Immature natural killer cell (primary cell): ENCODE measurements at regions not wholly inside any gene's neighbourhood (a gene's known extent, or its start where the extent isn't known, plus 50 kb on each side); places are given as distances from the start of the nearest gene placed in this dataset.

Experiments used
- DNase-seq, 3 donors: peaks; one replicate each; pipeline ENCODE4 v3.0.0; 2022; ENCODE audit warnings: mixed read lengths in 1 of 3
- H3K27ac Mint-ChIP-seq, 6 donors: one replicate each; pipeline ENCODE4 v1.8.0; 2020; ENCODE audit warnings: mixed read lengths in 6 of 6, mild to moderate bottlenecking in 5 of 6, inconsistent platforms in 4 of 6, moderate library complexity in 3 of 6
- H3K27me3 Mint-ChIP-seq, 3 donors: one replicate each; pipeline ENCODE4 v1.8.0; 2020 to 2021; ENCODE audit warnings: low read depth in 3 of 3, mild to moderate bottlenecking in 3 of 3, mixed read lengths in 3 of 3, moderate library complexity in 3 of 3, inconsistent platforms in 1 of 3
- H3K36me3 Mint-ChIP-seq, 3 donors: one replicate each; pipeline ENCODE4 v1.8.0; 2020; ENCODE audit warnings: mixed read lengths in 3 of 3, inconsistent platforms in 2 of 3, mild to moderate bottlenecking in 2 of 3
- H3K4me1 Mint-ChIP-seq, 2 donors: one replicate each; pipeline ENCODE4 v1.8.0; 2020; ENCODE audit warnings: inconsistent platforms in 2 of 2, mild to moderate bottlenecking in 2 of 2, mixed read lengths in 2 of 2, moderate library complexity in 1 of 2
- H3K4me3 Mint-ChIP-seq, 5 donors: one replicate each; pipeline ENCODE4 v1.8.0; 2020; ENCODE audit warnings: mild to moderate bottlenecking in 5 of 5, mixed read lengths in 5 of 5, inconsistent platforms in 3 of 5, moderate library complexity in 3 of 5
- H3K9me3 Mint-ChIP-seq, 6 donors: one replicate each; pipeline ENCODE4 v1.8.0; 2020; ENCODE audit warnings: mild to moderate bottlenecking in 6 of 6, mixed read lengths in 6 of 6, inconsistent platforms in 4 of 6, moderate library complexity in 3 of 6

GRCh38 chr4:73001885-73002284, 67.6 kb downstream of the COX18 start:
- peaks cover 0 to 5% (median 2%) of the 10 kb centered on the region in 3 donors for H3K27me3 Mint-ChIP-seq
- H3K36me3 Mint-ChIP-seq: no peaks in the 10 kb centered on the region
- H3K4me1 Mint-ChIP-seq: no peaks in the 10 kb centered on the region
- H3K27ac Mint-ChIP-seq: no peak overlapping the region
- DNase-seq: no peak
- no peak overlapping the region for H3K4me3 Mint-ChIP-seq
- no peaks in the 10 kb centered on the region for H3K9me3 Mint-ChIP-seq

GRCh38 chr4:72997409-72997808, 72.1 kb downstream of the COX18 start:
- Mint-ChIP-seq H3K4me1 (no peaks in the 10 kb centered on the region), H3K9me3 (no peaks in the 10 kb centered on the region), H3K36me3 (no peaks in the 10 kb centered on the region), H3K4me3 (no peak overlapping the region), H3K27me3 (peaks cover 0 to 8% (median 1%) of the 10 kb centered on the region in 3 donors), H3K27ac (no peak overlapping the region)
- DNase-seq: no peak

GRCh38 chr4:72994670-72995069, 74.8 kb downstream of the COX18 start:
- Mint-ChIP-seq H3K27ac (no peak overlapping the region), H3K27me3 (peaks cover 0 to 10% (median 1%) of the 10 kb centered on the region in 3 donors)

GRCh38 chr4:72993876-72994275, 75.6 kb downstream of the COX18 start:
- Mint-ChIP-seq H3K27me3 (peaks cover 0 to 6% (median 1%) of the 10 kb centered on the region in 3 donors), H3K9me3 (peaks cover 0 to 2% (median 0%) of the 10 kb centered on the region in 6 donors), H3K4me1 (no peaks in the 10 kb centered on the region), H3K4me3 (no peak overlapping the region), H3K36me3 (no peaks in the 10 kb centered on the region), H3K27ac (no peak overlapping the region)
- no peak for DNase-seq

More at GRCh38 chr4:72994670-72995069, 74.8 kb downstream of the COX18 start:
- H3K4me1 Mint-ChIP-seq: no peaks in the 10 kb centered on the region
- H3K4me3 Mint-ChIP-seq: no peak overlapping the region
- no peaks in the 10 kb centered on the region for H3K36me3 Mint-ChIP-seq
- no peak for DNase-seq
- peaks cover 0 to 2% (median 0%) of the 10 kb centered on the region in 6 donors for H3K9me3 Mint-ChIP-seq

GRCh38 chr4:72991873-72992272, 77.6 kb downstream of the COX18 start:
- Mint-ChIP-seq H3K9me3 (peaks cover 0 to 2% (median 0%) of the 10 kb centered on the region in 6 donors), H3K36me3 (no peaks in the 10 kb centered on the region), H3K4me3 (no peak overlapping the region), H3K27me3 (peaks cover 0 to 6% (median 1%) of the 10 kb centered on the region in 3 donors), H3K4me1 (no peaks in the 10 kb centered on the region), H3K27ac (no peak overlapping the region)
- DNase-seq: no peak

GRCh38 chr4:72987741-72988729, 81.5 kb downstream of the COX18 start:
- Mint-ChIP-seq H3K27me3 (peaks cover 1 to 5% (median 2%) of the 10 kb centered on the region in 3 donors), H3K27ac (no peak overlapping the region), H3K36me3 (no peaks in the 10 kb centered on the region), H3K4me1 (no peaks in the 10 kb centered on the region), H3K9me3 (peaks cover 0 to 2% (median 0%) of the 10 kb centered on the region in 6 donors), H3K4me3 (no peak overlapping the region)
- no peak for DNase-seq

DNA sequence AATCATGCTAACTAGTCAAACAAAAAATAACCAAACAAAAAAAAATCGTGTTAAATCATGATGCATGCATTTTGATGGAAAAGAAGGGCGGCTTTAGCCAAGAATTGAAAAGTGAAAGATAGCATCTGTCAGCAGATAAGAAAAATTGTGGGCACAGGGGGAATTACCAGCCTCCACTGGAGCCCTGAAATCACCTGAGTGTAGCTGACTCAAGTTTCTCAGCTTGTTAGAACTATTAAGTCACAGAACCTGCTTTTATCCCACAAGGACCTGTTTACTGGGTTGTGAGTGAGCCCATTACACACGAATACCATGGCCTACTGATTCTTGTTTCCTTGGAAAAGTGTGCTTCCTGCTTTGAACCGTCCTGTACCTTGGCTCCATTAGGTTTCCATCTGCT, 85.2 kb downstream of the COX18 start:
- Mint-ChIP-seq H3K4me3 (no peak overlapping the region), H3K9me3 (no peaks in the 10 kb centered on the region), H3K4me1 (no peaks in the 10 kb centered on the region), H3K27ac (no peak overlapping the region), H3K36me3 (no peaks in the 10 kb centered on the region), H3K27me3 (peaks cover 1 to 4% (median 2%) of the 10 kb centered on the region in 3 donors)
- no peak for DNase-seq

GRCh38 chr4:72983709-72984108, 85.8 kb downstream of the COX18 start:
- H3K36me3 Mint-ChIP-seq: no peaks in the 10 kb centered on the region
- H3K4me1 Mint-ChIP-seq: no peaks in the 10 kb centered on the region
- no peak overlapping the region for H3K27ac Mint-ChIP-seq
- no peak overlapping the region for H3K4me3 Mint-ChIP-seq
- no peaks in the 10 kb centered on the region for H3K9me3 Mint-ChIP-seq
- peaks cover 1 to 4% (median 2%) of the 10 kb centered on the region in 3 donors for H3K27me3 Mint-ChIP-seq
- DNase-seq: no peak

DNA sequence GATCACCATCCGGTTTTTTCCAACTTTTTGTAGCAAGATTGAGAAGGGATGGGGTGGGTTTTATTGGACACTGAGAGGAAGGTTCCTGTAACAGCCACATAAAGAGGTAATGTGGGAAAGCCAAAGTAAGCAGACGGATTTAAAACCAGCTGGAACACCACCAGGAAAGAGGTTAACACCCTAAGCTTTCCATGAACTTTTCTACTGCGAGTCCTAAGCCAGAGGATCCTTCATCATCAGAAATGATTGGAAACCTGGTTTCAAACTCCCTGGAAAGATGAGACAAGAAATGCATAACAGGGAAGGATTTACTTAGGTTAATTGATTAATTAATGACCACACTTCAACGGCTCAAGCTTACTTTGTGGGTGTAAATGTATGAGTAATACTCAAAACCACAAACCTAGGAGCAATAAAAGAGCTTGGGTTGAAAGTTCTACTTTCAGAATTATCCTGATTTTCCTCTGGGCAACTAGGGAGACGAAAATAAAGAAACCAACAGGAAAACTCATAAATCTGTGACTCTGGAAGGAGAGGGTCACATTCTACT, 91.5 kb downstream of the COX18 start:
- Mint-ChIP-seq H3K36me3 (no peaks in the 10 kb centered on the region), H3K4me1 (no peaks in the 10 kb centered on the region), H3K27ac (no peak overlapping the region), H3K27me3 (peaks cover 1 to 12% (median 3%) of the 10 kb centered on the region in 3 donors), H3K9me3 (peaks cover 0 to 7% (median 0%) of the 10 kb centered on the region in 6 donors), H3K4me3 (no peak overlapping the region)
- no peak for DNase-seq

- no peak overlapping the region for H3K4me3 Mint-ChIP-seq
- DNase-seq: no peak
- H3K27me3 Mint-ChIP-seq: peaks cover 1 to 12% (median 3%) of the 10 kb centered on the region in 3 donors
- no peaks in the 10 kb centered on the region for H3K4me1 Mint-ChIP-seq
- no peak overlapping the region for H3K27ac Mint-ChIP-seq
- H3K9me3 Mint-ChIP-seq: peaks cover 0 to 7% (median 0%) of the 10 kb centered on the region in 6 donors
- no peaks in the 10 kb centered on the region for H3K36me3 Mint-ChIP-seq
Measured at GRCh38 chr4:72975488-72975784, 94.1 kb downstream of the COX18 start.

DNA sequence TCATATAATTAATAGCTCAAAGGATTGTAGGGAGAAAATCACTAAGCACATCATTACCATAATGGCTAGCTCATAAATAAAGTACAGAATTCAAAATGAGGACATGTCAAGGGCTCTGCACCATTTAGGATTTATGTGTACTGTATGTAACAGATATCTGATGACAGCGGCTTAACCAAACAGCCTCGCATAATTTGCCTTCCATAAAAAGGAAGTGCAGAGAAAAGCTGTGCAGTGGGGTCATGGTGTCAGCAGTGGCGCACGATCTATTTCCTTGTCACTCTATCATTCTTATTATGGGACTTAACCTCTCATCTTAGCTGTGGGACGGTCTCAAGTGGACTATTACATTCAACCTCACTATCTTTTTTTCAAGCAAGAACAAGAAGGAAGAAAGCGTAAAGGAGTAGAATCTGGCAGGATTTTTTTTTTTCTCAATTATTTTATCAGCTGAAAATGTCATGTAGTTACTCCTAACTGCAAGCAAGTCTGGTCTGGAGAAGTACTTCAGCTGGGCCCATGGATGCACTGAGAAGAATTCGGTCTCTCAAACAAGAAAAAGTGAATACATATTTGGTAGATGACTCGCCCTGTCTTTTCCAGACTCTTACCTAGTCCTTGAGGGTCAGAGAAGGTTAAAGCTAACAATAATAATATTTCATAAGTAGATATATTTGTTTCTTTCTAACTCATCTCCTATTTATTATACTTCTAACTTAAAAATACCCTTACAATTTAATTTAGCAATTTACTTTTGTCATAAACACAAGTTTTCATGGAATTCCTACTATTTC, 94.6 kb downstream of the COX18 start:
- no peaks in the 10 kb centered on the region for H3K4me1 Mint-ChIP-seq
- peaks cover 3 to 11% (median 3%) of the 10 kb centered on the region in 3 donors for H3K27me3 Mint-ChIP-seq
- H3K9me3 Mint-ChIP-seq: peaks cover 0 to 7% (median 0%) of the 10 kb centered on the region in 6 donors
- DNase-seq: no peak
- no peak overlapping the region for H3K27ac Mint-ChIP-seq
- no peak overlapping the region for H3K4me3 Mint-ChIP-seq
- no peaks in the 10 kb centered on the region for H3K36me3 Mint-ChIP-seq

DNA sequence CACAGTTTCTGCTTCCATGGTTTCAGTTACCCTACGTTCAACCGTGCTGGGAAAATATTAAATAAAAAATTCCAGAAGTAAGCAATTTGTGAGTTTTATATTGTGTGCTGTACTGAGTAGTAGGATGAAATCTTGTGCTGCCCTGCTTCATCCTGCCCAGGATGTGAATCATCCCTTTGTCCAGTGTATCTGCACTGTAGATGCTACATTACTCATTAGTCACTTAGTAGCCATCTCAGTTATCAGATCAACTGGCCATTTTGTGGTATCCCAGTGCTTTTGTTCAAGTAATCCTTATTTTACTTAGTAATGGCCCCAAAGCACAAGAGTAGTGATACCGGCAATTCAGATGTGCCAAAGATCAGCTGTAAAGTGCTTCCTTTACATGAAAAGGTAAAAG, 97.9 kb downstream of the COX18 start:
- DNase-seq: no peak
- Mint-ChIP-seq H3K36me3 (no peaks in the 10 kb centered on the region), H3K27me3 (peaks cover 0 to 3% (median 3%) of the 10 kb centered on the region in 3 donors), H3K9me3 (no peaks in the 10 kb centered on the region), H3K27ac (no peak overlapping the region), H3K4me1 (no peaks in the 10 kb centered on the region), H3K4me3 (no peak overlapping the region)

GRCh38 chr4:72970756-72971155, 98.8 kb downstream of the COX18 start:
- Mint-ChIP-seq H3K4me1 (no peaks in the 10 kb centered on the region), H3K27me3 (peaks cover 0 to 3% (median 3%) of the 10 kb centered on the region in 3 donors), H3K27ac (no peak overlapping the region), H3K4me3 (no peak overlapping the region), H3K36me3 (no peaks in the 10 kb centered on the region), H3K9me3 (no peaks in the 10 kb centered on the region)
- no peak for DNase-seq

DNA sequence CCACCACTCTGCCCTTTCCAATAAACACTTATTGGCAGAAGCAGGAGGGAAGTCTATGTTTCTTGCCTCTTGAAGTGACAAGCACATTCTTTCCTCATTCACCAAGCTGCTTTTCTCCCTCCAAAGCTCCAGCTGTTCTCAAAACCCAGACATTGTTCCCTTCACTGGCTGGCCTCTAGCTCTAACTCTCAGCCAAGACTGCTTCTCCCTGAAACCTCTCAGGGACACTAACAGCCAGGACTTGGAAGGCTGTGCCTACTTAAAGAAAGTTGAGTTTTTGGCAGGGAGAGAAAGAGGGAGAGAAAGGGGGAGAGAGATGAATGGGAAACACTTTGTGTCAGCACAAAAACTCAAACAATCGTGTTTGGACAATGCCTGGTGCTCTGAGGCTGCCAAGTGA, 99.5 kb downstream of the COX18 start:
- Mint-ChIP-seq H3K9me3 (peaks cover 0 to under 1% (median 0%) of the 10 kb centered on the region in 6 donors), H3K27me3 (peaks cover 0 to 3% (median 3%) of the 10 kb centered on the region in 3 donors), H3K36me3 (no peaks in the 10 kb centered on the region), H3K4me1 (no peaks in the 10 kb centered on the region), H3K27ac (no peak overlapping the region), H3K4me3 (no peak overlapping the region)
- no peak for DNase-seq
